H9 (cell line): ENCODE measurements at regions not wholly inside any gene's neighbourhood (a gene's known extent, or its start where the extent isn't known, plus 50 kb on each side); places are given as distances from the start of the nearest gene placed in this dataset.

Experiments
- DNase-seq: peaks from one replicate; pipeline ENCODE4 v3.0.0-alpha.2; 2017
- H2AFZ ChIP-seq: one replicate; pipeline ENCODE4 v1.6.1; 2013; ENCODE audit warnings: mild to moderate bottlenecking, low read length, control low read depth, moderate library complexity
- H2AK5ac ChIP-seq: 2 replicates; pipeline ENCODE4 v1.6.1; 2013; ENCODE audit warnings: low read length, control low read depth, mixed read lengths; ENCODE audit not compliant: insufficient read length
- H2BK120ac ChIP-seq: one replicate; pipeline ENCODE4 v1.6.1; 2013; ENCODE audit warnings: low read depth, mild to moderate bottlenecking, low read length, control low read depth, inconsistent platforms; ENCODE audit not compliant: poor library complexity, severe bottlenecking
- H2BK12ac ChIP-seq: 2 replicates; pipeline ENCODE4 v1.6.1; 2013; ENCODE audit warnings: low read length, control low read depth, mixed read lengths, low read depth; ENCODE audit not compliant: insufficient read length
- H2BK15ac ChIP-seq: 2 replicates; pipeline ENCODE4 v1.6.1; 2013; ENCODE audit warnings: low read depth, low read length, control low read depth
- H2BK20ac ChIP-seq: one replicate; pipeline ENCODE4 v1.6.1; 2013; ENCODE audit warnings: low read depth, mild to moderate bottlenecking, low read length, control low read depth, inconsistent platforms; ENCODE audit not compliant: poor library complexity, severe bottlenecking
- H2BK5ac ChIP-seq: 2 replicates; pipeline ENCODE4 v1.6.1; 2013; ENCODE audit warnings: low read length, control low read depth, mixed read lengths; ENCODE audit not compliant: insufficient read length
- H3K14ac ChIP-seq: 2 replicates; pipeline ENCODE4 v1.6.1; 2013; ENCODE audit warnings: low read length, control low read depth; ENCODE audit not compliant: insufficient read depth
- H3K18ac ChIP-seq: 2 replicates; pipeline ENCODE4 v1.6.1; 2013; ENCODE audit warnings: low read depth, mild to moderate bottlenecking, mixed read lengths, low read length, control low read depth; ENCODE audit not compliant: insufficient read length
- H3K23ac ChIP-seq: 2 replicates; pipeline ENCODE4 v1.6.1; 2013; ENCODE audit warnings: low read length, control low read depth, mixed read lengths, low read depth; ENCODE audit not compliant: insufficient read length
- H3K23me2 ChIP-seq: 2 replicates; pipeline ENCODE4 v1.6.1; 2013; ENCODE audit warnings: low read depth, mild to moderate bottlenecking, mixed read lengths, low read length, control low read depth; ENCODE audit not compliant: insufficient read length, poor library complexity, severe bottlenecking
- H3K27ac ChIP-seq: 2 replicates; pipeline ENCODE4 v1.5.1; 2013; ENCODE audit warnings: low read length, control low read depth, mixed read lengths, low read depth; ENCODE audit not compliant: insufficient read length
- H3K27me3 ChIP-seq: 2 replicates; pipeline ENCODE4 v1.6.1; 2013; ENCODE audit warnings: low read length, control low read depth, inconsistent platforms; ENCODE audit not compliant: insufficient read depth
- H3K4ac ChIP-seq: 2 replicates; pipeline ENCODE4 v1.6.1; 2013; ENCODE audit warnings: low read depth, mild to moderate bottlenecking, control low read depth, inconsistent platforms, low read length, moderate library complexity
- H3K4me1 ChIP-seq: 2 replicates; pipeline ENCODE4 v1.6.1; 2013; ENCODE audit warnings: low read length, control low read depth, inconsistent platforms; ENCODE audit not compliant: insufficient read depth
- H3K4me2 ChIP-seq: 2 replicates; pipeline ENCODE4 v1.6.1; 2013; ENCODE audit warnings: low read length, control low read depth, mixed read lengths; ENCODE audit not compliant: insufficient read length, insufficient read depth
- H3K56ac ChIP-seq: 2 replicates; pipeline ENCODE4 v1.6.1; 2013; ENCODE audit warnings: low read depth, mild to moderate bottlenecking, mixed read lengths, low read length, control low read depth; ENCODE audit not compliant: insufficient read length
- H3K79me1 ChIP-seq: 2 replicates; pipeline ENCODE4 v1.6.1; 2013; ENCODE audit warnings: low read depth, mild to moderate bottlenecking, moderate library complexity, low read length, control low read depth, inconsistent platforms; ENCODE audit not compliant: insufficient read depth, poor library complexity, severe bottlenecking
- H3K79me2 ChIP-seq: 2 replicates; pipeline ENCODE4 v1.6.1; 2013; ENCODE audit warnings: low read length, control low read depth, inconsistent platforms; ENCODE audit not compliant: insufficient read depth
- H3K9ac ChIP-seq: 2 replicates; pipeline ENCODE4 v1.6.1; 2013; ENCODE audit warnings: low read length, control low read depth, mixed read lengths; ENCODE audit not compliant: insufficient read length; ENCODE audit errors: extremely low read depth
- H3K9me3 ChIP-seq: one replicate; pipeline ENCODE4 v1.6.1; 2013; ENCODE audit warnings: low read depth, low read length, inconsistent platforms; ENCODE audit not compliant: control insufficient read depth
- H3T11ph ChIP-seq: one replicate; pipeline ENCODE4 v1.6.1; 2013; ENCODE audit warnings: mild to moderate bottlenecking, low read length, control low read depth, inconsistent platforms
- H4K20me1 ChIP-seq: one replicate; pipeline ENCODE4 v1.6.1; 2013; ENCODE audit not compliant: control insufficient read depth, insufficient read length, insufficient read depth
- H4K5ac ChIP-seq: 2 replicates; pipeline ENCODE4 v1.6.1; 2013; ENCODE audit warnings: low read depth, mild to moderate bottlenecking, mixed read lengths, low read length, control low read depth; ENCODE audit not compliant: insufficient read length
- H4K8ac ChIP-seq: replicated peaks from 2 replicates; pipeline ENCODE4 v1.6.1; 2013; ENCODE audit warnings: low read length, control low read depth, mixed read lengths, low read depth; ENCODE audit not compliant: insufficient read length
- H4K91ac ChIP-seq: 2 replicates; pipeline ENCODE4 v1.6.1; 2013; ENCODE audit warnings: low read depth, mild to moderate bottlenecking, moderate library complexity, mixed read lengths, low read length, control low read depth; ENCODE audit not compliant: insufficient read length
- H3K27ac Mint-ChIP-seq, 3 experiments: 2 replicates in 2 of 3; 3 replicates in 1 of 3; pipeline ENCODE4 v1.8.0; 2020 to 2021; ENCODE audit warnings: mixed read lengths in 3 of 3, mild to moderate bottlenecking in 1 of 3, moderate library complexity in 1 of 3
- H3K27me3 Mint-ChIP-seq: 2 replicates; pipeline ENCODE4 v1.8.0; 2021; ENCODE audit warnings: low read depth, mild to moderate bottlenecking, moderate library complexity, mixed read lengths
- H3K36me3 Mint-ChIP-seq, 3 experiments: 2 replicates in 2 of 3; 3 replicates in 1 of 3; pipeline ENCODE4 v1.8.0; 2020 to 2021; ENCODE audit warnings: low read depth in 3 of 3, mixed read lengths in 3 of 3; ENCODE audit not compliant: insufficient read depth in 1 of 3
- H3K4me1 Mint-ChIP-seq, 2 experiments: 2 replicates each; pipeline ENCODE4 v1.8.0; 2020; ENCODE audit warnings: mixed read lengths in 2 of 2
- H3K4me3 Mint-ChIP-seq, 2 experiments: 2 replicates in 1 of 2; 3 replicates in 1 of 2; pipeline ENCODE4 v1.8.0; 2020 to 2021; ENCODE audit warnings: mild to moderate bottlenecking in 2 of 2, mixed read lengths in 2 of 2, moderate library complexity in 1 of 2
- H3K9me3 Mint-ChIP-seq, 2 experiments: 2 replicates in 1 of 2; 3 replicates in 1 of 2; pipeline ENCODE4 v1.8.0; 2020; ENCODE audit warnings: mild to moderate bottlenecking in 2 of 2, mixed read lengths in 2 of 2, moderate library complexity in 1 of 2
- WGBS: extraction: QIAGEN DNeasy Blood & Tissue Kit; methylation state at CpG from one replicate; pipeline ENCODE4 v1.1.7; 2013; ENCODE audit warnings: missing lambda C conversion rate, low lambda C conversion rate, mixed read lengths; ENCODE audit not compliant: insufficient read length; ENCODE audit errors: extremely low coverage; 5-methylcytosine and 5-hydroxymethylcytosine counted together
- TF ChIP-seq, protein P1 (sequence below): fragments of 200-600 bp; sonication (generic); conservative IDR thresholded peaks from 3 replicates; pipeline ENCODE4 v1.8.0; 2021; ENCODE audit warnings: antibody characterized with exemption, mild to moderate bottlenecking

DNA sequence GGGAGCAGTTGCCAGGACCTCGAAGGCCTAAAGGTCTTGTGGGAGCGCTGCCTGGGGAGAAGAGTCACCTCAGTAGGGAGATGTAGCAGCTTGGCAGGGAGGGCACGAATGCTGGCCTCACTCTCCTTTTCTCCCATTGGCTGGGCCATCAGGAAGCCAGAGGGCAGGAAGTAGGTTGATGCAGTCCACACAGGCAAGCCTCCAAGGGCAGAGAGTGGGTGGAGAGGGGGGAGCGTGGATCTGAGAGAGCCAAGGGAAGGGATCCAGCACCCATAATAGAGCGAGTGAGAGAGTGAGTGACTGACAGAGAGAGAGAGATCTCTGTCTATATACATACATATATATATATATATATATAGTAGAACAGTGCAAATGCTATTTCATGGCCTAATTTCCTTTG is 215.3 kb upstream of the LRFN2 start:
- Histone ChIP-seq H4K5ac (no peak overlapping the region), H3K4me2 (no peak overlapping the region), H2AK5ac (no peak overlapping the region), H2AFZ (no peak overlapping the region), H2BK15ac (no peak overlapping the region), H3K23me2 (no peaks in the 10 kb centered on the region), H2BK5ac (no peak overlapping the region), H2BK120ac (no peak overlapping the region), H3K27ac (no peak overlapping the region), H3K23ac (no peak overlapping the region), H4K8ac (no peak overlapping the region), H2BK12ac (no peak overlapping the region), H3K27me3 (no peaks in the 10 kb centered on the region), H2BK20ac (no peak overlapping the region), H4K91ac (no peak overlapping the region), H3K9ac (no peak overlapping the region), H3K56ac (no peak overlapping the region), H3K4ac (no peak overlapping the region), H3K18ac (no peak overlapping the region), H3K79me1 (no peaks in the 10 kb centered on the region), H3K4me1 (peaks cover 3% of the 10 kb centered on the region; the same call in 1 of the 2 replicates), H3T11ph (no peak overlapping the region), H4K20me1 (no peaks in the 10 kb centered on the region), H3K9me3 (no peaks in the 10 kb centered on the region), H3K14ac (no peak overlapping the region), H3K79me2 (no peaks in the 10 kb centered on the region)
- TF ChIP-seq, protein P1, sequence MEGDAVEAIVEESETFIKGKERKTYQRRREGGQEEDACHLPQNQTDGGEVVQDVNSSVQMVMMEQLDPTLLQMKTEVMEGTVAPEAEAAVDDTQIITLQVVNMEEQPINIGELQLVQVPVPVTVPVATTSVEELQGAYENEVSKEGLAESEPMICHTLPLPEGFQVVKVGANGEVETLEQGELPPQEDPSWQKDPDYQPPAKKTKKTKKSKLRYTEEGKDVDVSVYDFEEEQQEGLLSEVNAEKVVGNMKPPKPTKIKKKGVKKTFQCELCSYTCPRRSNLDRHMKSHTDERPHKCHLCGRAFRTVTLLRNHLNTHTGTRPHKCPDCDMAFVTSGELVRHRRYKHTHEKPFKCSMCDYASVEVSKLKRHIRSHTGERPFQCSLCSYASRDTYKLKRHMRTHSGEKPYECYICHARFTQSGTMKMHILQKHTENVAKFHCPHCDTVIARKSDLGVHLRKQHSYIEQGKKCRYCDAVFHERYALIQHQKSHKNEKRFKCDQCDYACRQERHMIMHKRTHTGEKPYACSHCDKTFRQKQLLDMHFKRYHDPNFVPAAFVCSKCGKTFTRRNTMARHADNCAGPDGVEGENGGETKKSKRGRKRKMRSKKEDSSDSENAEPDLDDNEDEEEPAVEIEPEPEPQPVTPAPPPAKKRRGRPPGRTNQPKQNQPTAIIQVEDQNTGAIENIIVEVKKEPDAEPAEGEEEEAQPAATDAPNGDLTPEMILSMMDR, result no peak
- Mint-ChIP-seq H3K27me3 (peaks cover 37% of the 10 kb centered on the region), H3K36me3 (no peaks in the 10 kb centered on the region), H3K9me3 (no peaks in the 10 kb centered on the region; a peak in 1 of 5 replicates), H3K4me3 (no peak overlapping the region), H3K27ac (no peak overlapping the region), H3K4me1 (peaks cover 22 to 27% of the 10 kb centered on the region in 2 experiments)
- WGBS, result no CpG with 5 or more reads among the region's 5 CpGs
- no peak for DNase-seq
